ENCODE measurements at regions not wholly inside any gene's neighbourhood (a gene's known extent, or its start where the extent isn't known, plus 50 kb on each side); places are given as distances from the start of the nearest gene placed in this dataset.

DNA sequence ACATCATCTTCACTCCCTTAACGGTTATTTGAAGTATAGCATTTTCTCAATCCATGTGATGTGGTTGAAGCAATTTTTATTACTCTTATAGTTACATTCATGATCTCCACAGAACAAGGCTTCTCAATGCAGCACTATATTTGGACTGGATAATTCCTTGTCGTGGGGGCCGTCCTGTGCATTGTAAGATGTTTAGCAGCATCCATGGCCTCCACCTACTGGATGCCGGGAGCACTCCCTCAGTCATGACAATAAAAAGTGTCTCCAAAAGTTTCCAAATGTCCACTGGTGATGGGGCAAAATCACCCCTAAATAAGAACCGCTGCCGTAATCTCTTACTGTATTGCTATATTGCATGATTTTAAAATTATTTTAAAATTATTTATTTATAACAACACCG, 110.6 kb upstream of the DDX18 start:
- Histone ChIP-seq H2AFZ (ENCODE audit: low read depth) (no peak overlapping the region), H3K9ac (no peak overlapping the region), H4K20me1 (ENCODE audit: insufficient read depth) (no peaks in the 10 kb centered on the region), H3K79me2 (ENCODE audit: insufficient read depth, low read depth) (no peaks in the 10 kb centered on the region), H3K27me3 (ENCODE audit: insufficient read depth, low read depth) (no peaks in the 10 kb centered on the region), H3K27ac (no peak overlapping the region), H3K4me3 (IDR thresholded peaks at IDR 0.05; ENCODE audit: insufficient read depth, low read depth, low read length) (no peak overlapping the region), H3K4me2 (no peak overlapping the region), H3K36me3 (ENCODE audit: insufficient read depth) (no peaks in the 10 kb centered on the region), H3K4me1 (ENCODE audit: low read depth, poor library complexity, severe bottlenecking) (no peaks in the 10 kb centered on the region)
- TF ChIP-seq, protein P1, sequence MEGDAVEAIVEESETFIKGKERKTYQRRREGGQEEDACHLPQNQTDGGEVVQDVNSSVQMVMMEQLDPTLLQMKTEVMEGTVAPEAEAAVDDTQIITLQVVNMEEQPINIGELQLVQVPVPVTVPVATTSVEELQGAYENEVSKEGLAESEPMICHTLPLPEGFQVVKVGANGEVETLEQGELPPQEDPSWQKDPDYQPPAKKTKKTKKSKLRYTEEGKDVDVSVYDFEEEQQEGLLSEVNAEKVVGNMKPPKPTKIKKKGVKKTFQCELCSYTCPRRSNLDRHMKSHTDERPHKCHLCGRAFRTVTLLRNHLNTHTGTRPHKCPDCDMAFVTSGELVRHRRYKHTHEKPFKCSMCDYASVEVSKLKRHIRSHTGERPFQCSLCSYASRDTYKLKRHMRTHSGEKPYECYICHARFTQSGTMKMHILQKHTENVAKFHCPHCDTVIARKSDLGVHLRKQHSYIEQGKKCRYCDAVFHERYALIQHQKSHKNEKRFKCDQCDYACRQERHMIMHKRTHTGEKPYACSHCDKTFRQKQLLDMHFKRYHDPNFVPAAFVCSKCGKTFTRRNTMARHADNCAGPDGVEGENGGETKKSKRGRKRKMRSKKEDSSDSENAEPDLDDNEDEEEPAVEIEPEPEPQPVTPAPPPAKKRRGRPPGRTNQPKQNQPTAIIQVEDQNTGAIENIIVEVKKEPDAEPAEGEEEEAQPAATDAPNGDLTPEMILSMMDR (conservative IDR thresholded peaks at IDR 0.05; ENCODE audit: low read depth, low read length), result no peak

DNA sequence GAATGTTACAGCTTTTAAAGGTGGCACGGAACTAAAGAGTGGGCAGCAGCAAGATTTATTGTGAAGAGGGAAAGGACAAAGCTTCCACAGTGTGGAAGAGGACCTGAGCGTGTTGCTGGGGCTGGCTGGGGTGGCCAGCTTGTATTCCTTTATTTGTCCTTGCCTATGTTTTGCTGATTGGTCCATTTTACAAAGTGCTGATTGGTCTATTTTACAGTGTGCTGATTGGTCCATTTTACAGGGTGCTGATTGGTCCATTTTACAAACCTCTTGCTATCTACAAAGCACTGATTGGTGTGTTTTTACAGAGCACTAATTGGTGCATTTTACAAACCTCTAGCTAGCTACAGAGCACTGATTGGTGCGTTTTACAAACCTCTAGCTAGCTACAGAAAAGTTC, 109.7 kb upstream of the DDX18 start:
- Histone ChIP-seq H3K36me3 (ENCODE audit: insufficient read depth) (no peaks in the 10 kb centered on the region), H2AFZ (ENCODE audit: low read depth) (no peak overlapping the region), H3K4me1 (ENCODE audit: low read depth, poor library complexity, severe bottlenecking) (no peaks in the 10 kb centered on the region), H3K79me2 (ENCODE audit: insufficient read depth, low read depth) (no peaks in the 10 kb centered on the region), H3K27me3 (ENCODE audit: insufficient read depth, low read depth) (no peaks in the 10 kb centered on the region), H3K4me3 (IDR thresholded peaks at IDR 0.05; ENCODE audit: insufficient read depth, low read depth, low read length) (no peak overlapping the region), H3K27ac (no peak overlapping the region), H3K9ac (no peak overlapping the region), H4K20me1 (ENCODE audit: insufficient read depth) (no peaks in the 10 kb centered on the region), H3K4me2 (no peak overlapping the region)
- TF ChIP-seq, protein P1 (conservative IDR thresholded peaks at IDR 0.05; ENCODE audit: low read depth, low read length), result no peak

DNA sequence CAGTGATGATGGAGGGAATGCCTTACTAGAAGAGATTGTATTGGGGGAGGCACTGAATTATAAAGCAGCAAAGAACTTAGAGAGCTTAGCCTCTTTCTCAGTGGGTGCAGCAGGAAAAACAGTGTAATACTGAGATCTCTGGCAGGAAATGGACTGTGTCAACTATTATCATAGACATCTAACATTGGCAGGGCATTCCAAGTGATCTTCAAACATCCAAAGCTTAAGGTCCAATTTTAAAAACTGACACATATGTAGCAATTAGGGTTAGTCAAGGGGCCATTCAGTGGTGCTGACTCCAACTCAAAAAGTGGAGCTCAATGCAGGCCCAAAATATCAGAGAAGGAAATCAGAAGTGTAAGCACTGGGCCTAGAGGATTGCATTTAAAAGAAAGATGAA, 106.6 kb upstream of the DDX18 start:
- H3K9ac ChIP-seq, result no peak overlapping the region
- no peaks in the 10 kb centered on the region for H3K27me3 ChIP-seq (ENCODE audit: insufficient read depth, low read depth)
- H3K79me2 ChIP-seq (ENCODE audit: insufficient read depth, low read depth), result no peaks in the 10 kb centered on the region
- H2AFZ ChIP-seq (ENCODE audit: low read depth), result no peak overlapping the region
- no peak overlapping the region for H3K4me3 ChIP-seq (IDR thresholded peaks at IDR 0.05; ENCODE audit: insufficient read depth, low read depth, low read length)
- no peak overlapping the region for H3K4me2 ChIP-seq
- H3K36me3 ChIP-seq (ENCODE audit: insufficient read depth), result no peaks in the 10 kb centered on the region
- H4K20me1 ChIP-seq (ENCODE audit: insufficient read depth), result no peaks in the 10 kb centered on the region
- TF ChIP-seq, protein P1 (conservative IDR thresholded peaks at IDR 0.05; ENCODE audit: low read depth, low read length), result no peak
- H3K27ac ChIP-seq, result no peak overlapping the region
- H3K4me1 ChIP-seq (ENCODE audit: low read depth, poor library complexity, severe bottlenecking), result no peaks in the 10 kb centered on the region

DNA sequence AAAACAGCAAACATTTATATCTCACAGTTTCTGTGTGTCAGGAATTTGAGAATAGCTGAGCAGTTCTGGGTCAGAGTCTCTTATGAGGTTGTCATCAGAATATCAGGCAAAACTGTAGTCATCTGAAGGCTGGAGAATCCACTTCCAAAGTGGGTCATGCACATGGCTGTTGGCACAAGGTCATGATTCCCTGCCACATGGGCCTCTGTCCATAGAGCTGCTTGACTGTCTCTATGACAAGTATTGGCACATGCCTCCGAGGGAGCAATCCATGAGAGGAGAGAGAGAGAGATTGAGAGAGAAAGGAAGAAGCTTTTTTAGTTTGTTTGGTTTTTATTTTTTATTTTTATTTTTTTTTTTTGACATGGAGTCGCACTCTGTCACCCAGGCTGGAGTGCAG, 101.8 kb upstream of the DDX18 start:
- no peaks in the 10 kb centered on the region for H3K36me3 ChIP-seq (ENCODE audit: insufficient read depth)
- H3K4me1 ChIP-seq (ENCODE audit: low read depth, poor library complexity, severe bottlenecking), result no peaks in the 10 kb centered on the region
- no peak overlapping the region for H3K4me3 ChIP-seq (IDR thresholded peaks at IDR 0.05; ENCODE audit: insufficient read depth, low read depth, low read length)
- H3K27me3 ChIP-seq (ENCODE audit: insufficient read depth, low read depth), result no peaks in the 10 kb centered on the region
- H3K4me2 ChIP-seq, result no peak overlapping the region
- H2AFZ ChIP-seq (ENCODE audit: low read depth), result no peak overlapping the region
- TF ChIP-seq, protein P1 (conservative IDR thresholded peaks at IDR 0.05; ENCODE audit: low read depth, low read length), result no peak
- no peaks in the 10 kb centered on the region for H4K20me1 ChIP-seq (ENCODE audit: insufficient read depth)
- H3K9ac ChIP-seq, result no peak overlapping the region
- H3K79me2 ChIP-seq (ENCODE audit: insufficient read depth, low read depth), result no peaks in the 10 kb centered on the region
- H3K27ac ChIP-seq, result no peak overlapping the region

DNA sequence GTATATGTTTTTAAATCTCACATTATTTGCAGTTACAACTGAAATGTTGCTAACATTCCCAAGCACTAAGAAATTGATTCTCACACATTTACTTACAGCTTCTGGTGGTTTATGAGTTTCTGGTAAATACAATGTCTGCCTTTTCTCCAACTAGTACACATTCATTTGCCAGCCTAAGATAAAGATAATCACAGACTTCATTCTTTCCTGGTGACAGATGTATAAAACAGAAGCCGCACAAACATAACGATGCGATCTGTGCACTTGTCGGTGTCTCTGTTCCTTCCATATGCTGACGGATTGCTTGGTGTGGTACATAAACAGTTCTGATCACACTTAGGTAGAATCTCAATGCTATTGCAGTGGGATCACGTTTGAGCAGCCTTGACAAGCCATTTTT, 100.4 kb upstream of the DDX18 start:
- Histone ChIP-seq H2AFZ (ENCODE audit: low read depth) (no peak overlapping the region), H3K4me2 (no peak overlapping the region), H3K4me3 (IDR thresholded peaks at IDR 0.05; ENCODE audit: insufficient read depth, low read depth, low read length) (no peak overlapping the region), H3K79me2 (ENCODE audit: insufficient read depth, low read depth) (no peaks in the 10 kb centered on the region), H3K27me3 (ENCODE audit: insufficient read depth, low read depth) (no peaks in the 10 kb centered on the region), H3K36me3 (ENCODE audit: insufficient read depth) (no peaks in the 10 kb centered on the region), H3K4me1 (ENCODE audit: low read depth, poor library complexity, severe bottlenecking) (no peaks in the 10 kb centered on the region), H3K27ac (no peak overlapping the region), H3K9ac (no peak overlapping the region), H4K20me1 (ENCODE audit: insufficient read depth) (no peaks in the 10 kb centered on the region)
- TF ChIP-seq, protein P1 (conservative IDR thresholded peaks at IDR 0.05; ENCODE audit: low read depth, low read length), result no peak
